T-cell (primary cell): ENCODE measurements at regions not wholly inside any gene's neighbourhood (a gene's known extent, or its start where the extent isn't known, plus 50 kb on each side); places are given as distances from the start of the nearest gene placed in this dataset.
"Not testable (repeated sequence)": the region's sequence is repeated elsewhere in the genome, so short reads cannot be mapped to it uniquely, and the experiment has no call there.

Source experiments
- ATAC-seq, 4 experiments: fragments of 200-7000 bp in 3 of 4; fragments of 150-1000 bp in 1 of 4; cut with Tn5 transposase; replicated peaks in 1 of 4; 1 replicate in 3 of 4; 2 replicates in 1 of 4; pipeline ENCODE4 v1.10.0; 2021; ENCODE audit warnings: moderate library complexity in 3 of 4, mild to moderate bottlenecking in 2 of 4, moderate number of reproducible peaks in 1 of 4
- CTCF ChIA-PET, 2 donors: fragments of 300-600 bp; sonication (Branson Sonifier 250); formaldehyde crosslinking; loops; one replicate each; lab custom pipeline; 2022; ENCODE audit warnings: antibody characterized with exemption in 2 of 2; lab: Charles Lee
- POLR2A ChIA-PET, 2 donors: fragments of 300-600 bp; sonication (Branson Sonifier 250); formaldehyde crosslinking; loops; one replicate each; lab custom pipeline; 2022; ENCODE audit warnings: antibody characterized with exemption in 2 of 2; lab: Charles Lee
- DNase-seq, 35 experiments: peaks; one replicate each; pipeline versions ENCODE4 v3.0.0 to v3.0.0-alpha.2; 2013 to 2023
- H3K27ac ChIP-seq: one replicate; pipeline ENCODE4 v1.5.1; 2013; ENCODE audit warnings: low read length
- H3K27me3 ChIP-seq, 2 experiments: replicated peaks in 1 of 2; 1 replicate in 1 of 2; 2 replicates in 1 of 2; pipeline versions ENCODE4 v1.6.1 to v1.7.0; 2013; ENCODE audit warnings: low read length in 1 of 2, mixed read lengths in 1 of 2; ENCODE audit not compliant: control insufficient read depth in 2 of 2, insufficient read depth in 2 of 2; ENCODE audit errors: extremely low read depth in 1 of 2
- H3K36me3 ChIP-seq, 2 donors: 1 replicate in 1 of 2; 2 replicates in 1 of 2; pipeline versions ENCODE4 v1.6.1 to v1.7.0; 2013; ENCODE audit warnings: low read length in 1 of 2; ENCODE audit not compliant: control insufficient read depth in 2 of 2, insufficient read depth in 1 of 2; ENCODE audit errors: extremely low read depth in 1 of 2
- H3K4me1 ChIP-seq, 2 experiments: 1 replicate in 1 of 2; 2 replicates in 1 of 2; pipeline versions ENCODE4 v1.6.1 to v1.7.0; 2013; ENCODE audit warnings: low read length in 2 of 2, mixed read lengths in 1 of 2; ENCODE audit not compliant: insufficient read depth in 2 of 2, control insufficient read depth in 1 of 2; ENCODE audit errors: extremely low read depth in 1 of 2
- H3K4me3 ChIP-seq, 2 donors: 1 replicate in 1 of 2; 2 replicates in 1 of 2; pipeline versions ENCODE4 v1.5.1 to v1.7.0; 2013; ENCODE audit warnings: mild to moderate bottlenecking in 2 of 2, low read length in 1 of 2, moderate library complexity in 1 of 2; ENCODE audit not compliant: control insufficient read depth in 1 of 2; ENCODE audit errors: extremely low read depth in 1 of 2
- H3K9me3 ChIP-seq: 2 replicates; pipeline ENCODE4 v1.7.0; 2013
- H3K27ac Mint-ChIP-seq, 2 donors: one replicate each; pipeline ENCODE4 v1.8.0; 2020 to 2021; ENCODE audit warnings: mild to moderate bottlenecking in 2 of 2, mixed read lengths in 2 of 2
- H3K27me3 Mint-ChIP-seq, 2 donors: one replicate each; pipeline ENCODE4 v1.8.0; 2021 to 2022; ENCODE audit warnings: mixed read lengths in 2 of 2
- H3K36me3 Mint-ChIP-seq: one replicate; pipeline ENCODE4 v1.8.0; 2021; ENCODE audit warnings: mixed read lengths
- H3K4me1 Mint-ChIP-seq, 3 donors: one replicate each; pipeline ENCODE4 v1.8.0; 2020 to 2022; ENCODE audit warnings: mixed read lengths in 3 of 3, mild to moderate bottlenecking in 1 of 3
- H3K4me3 Mint-ChIP-seq, 3 donors: one replicate each; pipeline ENCODE4 v1.8.0; 2020 to 2022; ENCODE audit warnings: mild to moderate bottlenecking in 3 of 3, mixed read lengths in 3 of 3, moderate library complexity in 3 of 3
- H3K9me3 Mint-ChIP-seq, 3 donors: one replicate each; pipeline ENCODE4 v1.8.0; 2020 to 2022; ENCODE audit warnings: mixed read lengths in 3 of 3
- WGBS: methylation state at CpG from one replicate; pipeline ENCODE4 v1.1.5; 2013; ENCODE audit warnings: missing lambda C conversion rate; ENCODE audit not compliant: insufficient coverage; 5-methylcytosine and 5-hydroxymethylcytosine counted together

- Histone ChIP-seq H3K27me3 (no peaks in the 10 kb centered on the region), H3K27ac (no peak overlapping the region), H3K9me3 (no peaks in the 10 kb centered on the region), H3K4me1 (no peaks in the 10 kb centered on the region), H3K36me3 (no peaks in the 10 kb centered on the region), H3K4me3 (no peak overlapping the region)
- H3K27ac Mint-ChIP-seq = no peak overlapping the region
- H3K4me1 Mint-ChIP-seq = no peaks in the 10 kb centered on the region
- no peak for ATAC-seq
- no peaks in the 10 kb centered on the region for H3K27me3 Mint-ChIP-seq
- ChIA-PET CTCF (no interaction called here), POLR2A (no interaction called here)
- peaks cover 3 to 18% (median 15%) of the 10 kb centered on the region in 3 donors for H3K9me3 Mint-ChIP-seq
- WGBS = 67% methylated on average over 1 of the region's 2 CpGs
- no peaks in the 10 kb centered on the region for H3K36me3 Mint-ChIP-seq
- no peak overlapping the region for H3K4me3 Mint-ChIP-seq
- no peak for DNase-seq
These were observed 418.7 kb upstream of the ANO5 start for GRCh38 chr11:21774212-21774611.

GRCh38 chr11:21775911-21776310, 417.0 kb upstream of the ANO5 start:
- POLR2A ChIA-PET = no interaction called here
- no peaks in the 10 kb centered on the region for H3K27me3 ChIP-seq
- H3K27ac ChIP-seq = no peak overlapping the region
- H3K36me3 ChIP-seq = no peaks in the 10 kb centered on the region
- no peak overlapping the region for H3K4me3 Mint-ChIP-seq
- H3K27me3 Mint-ChIP-seq = no peaks in the 10 kb centered on the region
- peaks cover 3 to 18% (median 15%) of the 10 kb centered on the region in 3 donors for H3K9me3 Mint-ChIP-seq
- DNase-seq (no peak), ATAC-seq (no peak)
- no peak overlapping the region for H3K27ac Mint-ChIP-seq
- no peak overlapping the region for H3K4me3 ChIP-seq
- CTCF ChIA-PET = no interaction called here
- no peaks in the 10 kb centered on the region for H3K9me3 ChIP-seq
- H3K4me1 Mint-ChIP-seq = no peaks in the 10 kb centered on the region
- H3K36me3 Mint-ChIP-seq = no peaks in the 10 kb centered on the region
- H3K4me1 ChIP-seq = no peaks in the 10 kb centered on the region

GRCh38 chr11:21783954-21784353, 408.9 kb upstream of the ANO5 start:
- Mint-ChIP-seq H3K9me3 (peaks cover 12 to 32% (median 16%) of the 10 kb centered on the region in 3 donors), H3K27me3 (no peaks in the 10 kb centered on the region), H3K4me1 (no peaks in the 10 kb centered on the region), H3K36me3 (no peaks in the 10 kb centered on the region), H3K27ac (no peak overlapping the region), H3K4me3 (no peak overlapping the region)
- Histone ChIP-seq H3K4me3 (no peak overlapping the region), H3K27me3 (no peaks in the 10 kb centered on the region), H3K4me1 (no peaks in the 10 kb centered on the region), H3K27ac (no peak overlapping the region), H3K9me3 (no peaks in the 10 kb centered on the region), H3K36me3 (no peaks in the 10 kb centered on the region)
- 100% methylated on average over 1 of the region's 4 CpGs for WGBS
- ATAC-seq = no peak
- ChIA-PET CTCF (no interaction called here), POLR2A (no interaction called here)
- DNase-seq = no peak

GRCh38 chr11:21785351-21785750, 407.5 kb upstream of the ANO5 start:
- no peak overlapping the region for H3K4me3 ChIP-seq
- no peak overlapping the region for H3K27ac ChIP-seq
- POLR2A ChIA-PET = no interaction called here
- Mint-ChIP-seq H3K4me1 (no peaks in the 10 kb centered on the region), H3K27ac (no peak overlapping the region), H3K4me3 (no peak overlapping the region), H3K27me3 (no peaks in the 10 kb centered on the region), H3K36me3 (no peaks in the 10 kb centered on the region), H3K9me3 (peaks cover 22 to 42% (median 23%) of the 10 kb centered on the region in 3 donors)
- H3K36me3 ChIP-seq = no peaks in the 10 kb centered on the region
- no peaks in the 10 kb centered on the region for H3K27me3 ChIP-seq
- no CpG with 5 or more reads among the region's 3 CpGs for WGBS
- H3K4me1 ChIP-seq = no peaks in the 10 kb centered on the region
- peaks cover 2% of the 10 kb centered on the region for H3K9me3 ChIP-seq
- CTCF ChIA-PET = no interaction called here
- DNase-seq = no peak
- no peak for ATAC-seq

GRCh38 chr11:21794306-21794705, 398.6 kb upstream of the ANO5 start:
- H3K9me3 ChIP-seq = peaks cover under 1% of the 10 kb centered on the region
- no peaks in the 10 kb centered on the region for H3K27me3 Mint-ChIP-seq
- POLR2A ChIA-PET = no interaction called here

GRCh38 chr11:21798216-21798615, 394.7 kb upstream of the ANO5 start:
- no peaks in the 10 kb centered on the region for H3K4me1 Mint-ChIP-seq
- H3K36me3 Mint-ChIP-seq = no peaks in the 10 kb centered on the region
- H3K27ac Mint-ChIP-seq = no peak overlapping the region
- 67% methylated on average over 1 of the region's 2 CpGs for WGBS
- Histone ChIP-seq H3K27me3 (no peaks in the 10 kb centered on the region), H3K9me3 (peaks cover 2% of the 10 kb centered on the region), H3K4me3 (no peak overlapping the region), H3K27ac (no peak overlapping the region), H3K36me3 (no peaks in the 10 kb centered on the region), H3K4me1 (no peaks in the 10 kb centered on the region)
- peaks cover 23 to 41% (median 34%) of the 10 kb centered on the region in 3 donors for H3K9me3 Mint-ChIP-seq
- ChIA-PET POLR2A (no interaction called here), CTCF (no interaction called here)
- ATAC-seq = no peak
- no peak for DNase-seq
- no peak overlapping the region for H3K4me3 Mint-ChIP-seq
- no peaks in the 10 kb centered on the region for H3K27me3 Mint-ChIP-seq

More at GRCh38 chr11:21794306-21794705, 398.6 kb upstream of the ANO5 start:
- Mint-ChIP-seq H3K36me3 (no peaks in the 10 kb centered on the region), H3K27ac (no peak overlapping the region), H3K9me3 (peaks cover 31 to 38% (median 34%) of the 10 kb centered on the region in 3 donors), H3K4me1 (no peaks in the 10 kb centered on the region), H3K4me3 (no peak overlapping the region)
- no peaks in the 10 kb centered on the region for H3K4me1 ChIP-seq
- H3K27me3 ChIP-seq = no peaks in the 10 kb centered on the region
- DNase-seq (no peak), ATAC-seq (no peak)
- no CpG with 5 or more reads among the region's 2 CpGs for whole genome bisulfite sequencing
- CTCF ChIA-PET = no interaction called here
- no peaks in the 10 kb centered on the region for H3K36me3 ChIP-seq
- H3K27ac ChIP-seq = no peak overlapping the region
- H3K4me3 ChIP-seq = no peak overlapping the region

- H3K27me3 ChIP-seq, H3K9me3 ChIP-seq, POLR2A ChIA-PET, H3K27ac Mint-ChIP-seq, H3K36me3 Mint-ChIP-seq, ATAC-seq, H3K4me3 ChIP-seq, H3K36me3 ChIP-seq, H3K4me1 ChIP-seq, H3K27me3 Mint-ChIP-seq, CTCF ChIA-PET, H3K27ac ChIP-seq, H3K4me3 Mint-ChIP-seq, H3K4me1 Mint-ChIP-seq, DNase-seq: not testable (repeated sequence)
- WGBS = no CpG with 5 or more reads among the region's 1 CpG
- peaks cover 12 to 43% (median 17%) of the 10 kb centered on the region in 3 donors for H3K9me3 Mint-ChIP-seq
These were observed 388.4 kb upstream of the ANO5 start for GRCh38 chr11:21804523-21804922.
